ENCODE measurements at regions not wholly inside any gene's neighbourhood (a gene's known extent, or its start where the extent isn't known, plus 50 kb on each side); places are given as distances from the start of the nearest gene placed in this dataset.
"Not testable (repeated sequence)": the region's sequence is repeated elsewhere in the genome, so short reads cannot be mapped to it uniquely, and the experiment has no call there.

GRCh38 chr1:192517716-192518355, 57.7 kb upstream of the RGS1 start:
- not testable (repeated sequence) for ATAC-seq; DNase-seq (ENCODE audit: low spot score)

GRCh38 chr1:192518700-192519099, 56.9 kb upstream of the RGS1 start:
- no peak for ATAC-seq

GRCh38 chr1:192521734-192522133, 53.8 kb upstream of the RGS1 start:
- DNase-seq (ENCODE audit: low spot score), result no peak
- ATAC-seq, result peak; percentile 14

More at GRCh38 chr1:192518700-192519099, 56.9 kb upstream of the RGS1 start:
- DNase-seq (ENCODE audit: low spot score), result no peak

GRCh38 chr1:192522673-192523072, 52.9 kb upstream of the RGS1 start:
- no peak for ATAC-seq
- no peak for DNase-seq (ENCODE audit: low spot score)

GRCh38 chr1:192524223-192524622, 51.4 kb upstream of the RGS1 start:
- ATAC-seq (no peak), DNase-seq (ENCODE audit: low spot score) (no peak)

Measured in left lobe of liver (tissue), 2 donors.